NCI-H2227 (cell line): ENCODE measurements at regions not wholly inside any gene's neighbourhood (a gene's known extent, or its start where the extent isn't known, plus 50 kb on each side); places are given as distances from the start of the nearest gene placed in this dataset.
"Not testable (repeated sequence)": the region's sequence is repeated elsewhere in the genome, so short reads cannot be mapped to it uniquely, and the experiment has no call there.

Source experiments
- DNase-seq: peaks from one replicate; lab custom pipeline; 2025; ENCODE audit not compliant: unreplicated experiment; lab: John Stamatoyannopoulos, UW

GRCh38 chr13:90846936-90847335, 500.6 kb upstream of the MIR17HG start:
- no peak for DNase-seq

- not testable (repeated sequence) for DNase-seq
These were observed 493.8 kb upstream of the MIR17HG start for GRCh38 chr13:90853666-90854065.

- no peak for DNase-seq
These were observed 489.6 kb upstream of the MIR17HG start for GRCh38 chr13:90857921-90858320.

GRCh38 chr13:90866006-90866405, 481.5 kb upstream of the MIR17HG start:
- DNase-seq, result no peak

GRCh38 chr13:90867336-90867683, 480.2 kb upstream of the MIR17HG start:
- peak; percentile 79 for DNase-seq

- DNase-seq, result peak; percentile 11
These were observed 479.1 kb upstream of the MIR17HG start for GRCh38 chr13:90868321-90868920.

- no peak for DNase-seq
These were observed 477.9 kb upstream of the MIR17HG start for GRCh38 chr13:90869580-90869979.

- no peak for DNase-seq
These were observed 474.9 kb upstream of the MIR17HG start for GRCh38 chr13:90872491-90873025.

GRCh38 chr13:90880790-90881189, 466.7 kb upstream of the MIR17HG start:
- DNase-seq, result no peak

GRCh38 chr13:90882551-90882950, 464.9 kb upstream of the MIR17HG start:
- DNase-seq, result no peak

GRCh38 chr13:90883592-90883991, 463.9 kb upstream of the MIR17HG start:
- no peak for DNase-seq

- no peak for DNase-seq
These were observed 463.4 kb upstream of the MIR17HG start for GRCh38 chr13:90884066-90884465.

GRCh38 chr13:90889906-90890834, 457.3 kb upstream of the MIR17HG start:
- no peak for DNase-seq

GRCh38 chr13:90891329-90891728, 456.2 kb upstream of the MIR17HG start:
- DNase-seq, result no peak

GRCh38 chr13:90893199-90893598, 454.3 kb upstream of the MIR17HG start:
- not testable (repeated sequence) for DNase-seq

- DNase-seq, result no peak
These were observed 451.5 kb upstream of the MIR17HG start for GRCh38 chr13:90896002-90896401.

- no peak for DNase-seq
These were observed 448.7 kb upstream of the MIR17HG start for GRCh38 chr13:90898811-90899210.

GRCh38 chr13:90899416-90899815, 448.1 kb upstream of the MIR17HG start:
- DNase-seq, result no peak

GRCh38 chr13:90902255-90902654, 445.2 kb upstream of the MIR17HG start:
- no peak for DNase-seq

GRCh38 chr13:90906554-90906953, 440.9 kb upstream of the MIR17HG start:
- DNase-seq, result no peak

- DNase-seq, result no peak
These were observed 438.7 kb upstream of the MIR17HG start for GRCh38 chr13:90908792-90909191.

- no peak for DNase-seq
These were observed 437.4 kb upstream of the MIR17HG start for GRCh38 chr13:90910018-90910639.
